A673 (cell line): ENCODE measurements at regions not wholly inside any gene's neighbourhood (a gene's known extent, or its start where the extent isn't known, plus 50 kb on each side); places are given as distances from the start of the nearest gene placed in this dataset.
"Not testable (repeated sequence)": the region's sequence is repeated elsewhere in the genome, so short reads cannot be mapped to it uniquely, and the experiment has no call there.

Experiments
- CTCF ChIP-seq: fragments of 300-800, 200-600 bp; sonication (generic); conservative IDR thresholded peaks from 2 replicates; pipeline ENCODE4 v1.5.1; 2017; ENCODE audit warnings: low read depth, mild to moderate bottlenecking, antibody characterized with exemption, low read length, moderate library complexity, mixed read lengths
- EZH2 ChIP-seq: fragments of 200-600 bp; sonication (generic); IDR thresholded peaks from 2 replicates; pipeline ENCODE4 v1.6.1; 2017; ENCODE audit warnings: borderline replicate concordance, low read depth, mild to moderate bottlenecking, mixed read lengths, antibody characterized with exemption, low read length; ENCODE audit not compliant: poor library complexity, severe bottlenecking

- not testable (repeated sequence) for TF ChIP-seq CTCF, EZH2
These were observed 330.9 kb downstream of the TMX3 start for GRCh38 chr18:68383979-68384378.
